SJCRH30 (cell line): ENCODE measurements at regions not wholly inside any gene's neighbourhood (a gene's known extent, or its start where the extent isn't known, plus 50 kb on each side); places are given as distances from the start of the nearest gene placed in this dataset.

Experiments used
- DNase-seq, 2 experiments: peaks; one replicate each; pipeline ENCODE4 v3.0.0-alpha.2; 2015 to 2020
- H3K27ac ChIP-seq: fragments of 250-450 bp; sonication (Bioruptor Pico); 2 replicates; pipeline ENCODE4 v1.5.1; 2020; ENCODE audit warnings: mild to moderate bottlenecking, moderate library complexity
- H3K27me3 ChIP-seq: fragments of 250-450 bp; sonication (Bioruptor Pico); 2 replicates; pipeline ENCODE4 v1.5.1; 2020; ENCODE audit warnings: mild to moderate bottlenecking, moderate library complexity
- H3K36me3 ChIP-seq: fragments of 250-450 bp; sonication (Bioruptor Pico); 2 replicates; pipeline ENCODE4 v1.5.1; 2020; ENCODE audit warnings: mild to moderate bottlenecking, moderate library complexity
- H3K4me1 ChIP-seq: fragments of 250-450 bp; sonication (Bioruptor Pico); 2 replicates; pipeline ENCODE4 v1.5.1; 2020; ENCODE audit warnings: mild to moderate bottlenecking, moderate library complexity
- H3K4me3 ChIP-seq: fragments of 250-450 bp; sonication (Bioruptor Pico); 2 replicates; pipeline ENCODE4 v1.5.1; 2020; ENCODE audit warnings: mild to moderate bottlenecking, moderate library complexity
- H3K9me3 ChIP-seq: fragments of 250-450 bp; sonication (Bioruptor Pico); replicated peaks from 2 replicates; pipeline ENCODE4 v1.5.1; 2020; ENCODE audit warnings: mild to moderate bottlenecking, moderate library complexity

DNA sequence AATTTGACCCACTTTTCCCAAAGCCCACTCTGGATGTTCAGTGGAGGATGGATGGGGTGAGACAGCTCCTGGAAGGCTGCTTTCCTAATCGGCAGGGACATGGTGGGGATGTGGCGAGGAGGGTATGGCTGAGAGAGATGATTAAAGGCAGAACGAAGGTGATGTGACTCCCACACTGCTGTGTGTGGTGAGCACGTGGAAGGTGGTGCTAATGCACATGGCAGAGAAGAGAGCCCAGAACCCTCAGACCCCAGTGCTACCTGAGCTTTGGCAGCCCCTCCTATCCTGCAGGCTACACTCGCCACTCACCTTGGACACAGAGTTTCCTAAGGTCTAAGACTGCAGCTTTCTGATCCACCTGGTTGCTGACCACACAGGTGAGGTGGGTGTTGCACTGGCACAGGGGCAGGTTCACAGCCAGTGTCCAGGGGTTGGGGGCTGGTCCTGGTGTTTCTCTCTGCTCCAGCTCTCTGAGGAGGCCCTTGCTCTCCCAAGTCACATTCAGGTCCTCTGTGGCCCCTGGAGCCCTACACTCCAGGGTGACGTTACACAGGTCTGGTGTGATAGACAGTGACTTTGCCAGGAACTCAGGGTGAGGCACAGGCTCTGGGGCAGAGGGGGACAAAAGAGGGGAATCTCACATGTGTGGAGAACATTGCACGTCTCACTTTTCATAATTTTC is 151.4 kb upstream of the ETV3 start:
- no peaks in the 10 kb centered on the region for H3K27me3 ChIP-seq
- no peaks in the 10 kb centered on the region for H3K4me1 ChIP-seq
- no peak overlapping the region for H3K4me3 ChIP-seq
- no peaks in the 10 kb centered on the region for H3K9me3 ChIP-seq
- no peak for DNase-seq
- no peaks in the 10 kb centered on the region for H3K36me3 ChIP-seq
- H3K27ac ChIP-seq, result no peak overlapping the region

DNA sequence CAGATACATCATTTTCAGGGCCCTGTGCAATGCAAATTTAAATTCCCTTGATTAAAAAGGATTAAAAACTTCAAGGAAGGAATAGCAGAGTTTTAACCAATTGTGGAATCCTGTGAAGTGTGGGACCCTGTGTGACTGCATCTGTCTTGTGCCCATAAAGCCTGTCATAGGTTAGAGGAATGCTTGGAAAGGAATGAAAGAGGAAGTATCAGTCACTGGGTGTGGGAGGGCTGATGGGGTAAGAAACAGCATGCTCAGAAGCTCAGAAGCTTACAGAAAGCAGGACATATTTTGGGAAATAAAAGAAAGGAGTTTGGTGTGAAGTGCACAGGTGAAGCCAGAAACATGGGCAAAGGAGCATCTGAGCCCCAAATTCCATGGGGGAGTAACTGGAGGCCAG is 150.8 kb upstream of the ETV3 start:
- H3K27ac ChIP-seq, result no peak overlapping the region
- H3K4me3 ChIP-seq, result no peak overlapping the region
- H3K4me1 ChIP-seq, result no peaks in the 10 kb centered on the region
- no peaks in the 10 kb centered on the region for H3K36me3 ChIP-seq
- no peaks in the 10 kb centered on the region for H3K9me3 ChIP-seq
- H3K27me3 ChIP-seq, result no peaks in the 10 kb centered on the region
- no peak for DNase-seq

DNA sequence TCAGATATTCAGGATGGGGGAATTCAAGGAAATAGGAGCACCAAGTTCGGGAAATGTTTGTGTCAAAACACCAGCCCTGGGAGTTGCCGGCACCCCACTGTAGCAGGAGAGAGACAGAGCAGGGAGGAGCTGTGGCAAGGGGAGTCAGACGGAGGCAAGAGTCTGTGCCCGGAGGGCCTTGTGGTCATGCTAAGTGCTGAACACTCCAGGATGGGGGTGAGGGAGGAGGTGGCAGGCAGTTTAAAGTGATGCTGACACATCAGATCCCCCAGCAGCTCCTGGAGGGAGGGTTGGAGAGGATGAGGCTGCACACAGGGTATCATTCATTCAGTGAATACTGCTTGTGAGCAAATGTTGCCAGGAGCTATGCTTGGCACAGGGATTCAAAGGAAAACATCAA is 150.3 kb upstream of the ETV3 start:
- Histone ChIP-seq H3K27ac (no peak overlapping the region), H3K36me3 (no peaks in the 10 kb centered on the region), H3K4me1 (no peaks in the 10 kb centered on the region), H3K4me3 (no peak overlapping the region), H3K27me3 (no peaks in the 10 kb centered on the region), H3K9me3 (no peaks in the 10 kb centered on the region)
- no peak for DNase-seq

DNA sequence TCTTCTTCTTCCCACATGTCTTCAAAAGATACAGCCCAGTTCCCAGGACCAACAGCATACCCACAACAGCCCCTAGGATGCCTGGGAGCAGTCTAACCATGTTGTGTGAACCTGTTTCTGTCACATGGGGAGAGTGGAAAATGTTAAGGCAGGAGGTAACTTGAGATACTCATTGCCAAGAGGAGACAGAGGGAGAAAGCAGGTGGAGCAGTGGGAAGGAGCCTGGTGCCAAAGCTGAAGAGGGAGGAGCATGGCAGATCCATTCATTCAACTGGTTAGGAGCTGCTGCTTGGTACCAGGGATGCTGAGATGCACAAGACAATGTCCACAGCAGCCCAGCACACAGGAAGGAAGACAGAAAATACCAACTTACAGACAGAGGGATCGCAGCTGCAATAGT is 149.8 kb upstream of the ETV3 start:
- H3K27ac ChIP-seq, result no peak overlapping the region
- no peaks in the 10 kb centered on the region for H3K27me3 ChIP-seq
- no peak overlapping the region for H3K4me3 ChIP-seq
- no peaks in the 10 kb centered on the region for H3K4me1 ChIP-seq
- DNase-seq, result no peak
- no peaks in the 10 kb centered on the region for H3K36me3 ChIP-seq
- no peaks in the 10 kb centered on the region for H3K9me3 ChIP-seq

DNA sequence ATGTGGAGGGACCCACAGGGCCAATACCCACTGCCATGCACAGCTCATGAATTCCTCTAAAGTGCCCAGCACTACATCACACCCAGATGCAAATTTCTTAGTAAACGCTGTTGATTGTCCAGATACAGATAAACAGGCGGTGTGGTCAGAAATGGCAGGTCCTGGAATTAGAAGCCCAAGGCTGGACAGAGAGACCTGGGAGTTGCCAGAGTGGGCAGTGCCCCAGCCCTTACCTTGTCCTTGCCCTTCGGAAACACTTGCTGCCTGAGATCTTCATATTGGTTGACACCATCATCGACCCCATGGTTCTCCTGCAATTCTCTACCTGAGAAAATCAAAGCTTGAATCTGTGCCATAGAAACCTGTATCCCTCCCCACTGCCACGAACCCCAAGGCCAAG is 149.3 kb upstream of the ETV3 start:
- no peaks in the 10 kb centered on the region for H3K4me1 ChIP-seq
- no peak for DNase-seq
- no peaks in the 10 kb centered on the region for H3K27me3 ChIP-seq
- H3K9me3 ChIP-seq, result no peaks in the 10 kb centered on the region
- H3K36me3 ChIP-seq, result no peaks in the 10 kb centered on the region
- H3K27ac ChIP-seq, result no peak overlapping the region
- no peak overlapping the region for H3K4me3 ChIP-seq

DNA sequence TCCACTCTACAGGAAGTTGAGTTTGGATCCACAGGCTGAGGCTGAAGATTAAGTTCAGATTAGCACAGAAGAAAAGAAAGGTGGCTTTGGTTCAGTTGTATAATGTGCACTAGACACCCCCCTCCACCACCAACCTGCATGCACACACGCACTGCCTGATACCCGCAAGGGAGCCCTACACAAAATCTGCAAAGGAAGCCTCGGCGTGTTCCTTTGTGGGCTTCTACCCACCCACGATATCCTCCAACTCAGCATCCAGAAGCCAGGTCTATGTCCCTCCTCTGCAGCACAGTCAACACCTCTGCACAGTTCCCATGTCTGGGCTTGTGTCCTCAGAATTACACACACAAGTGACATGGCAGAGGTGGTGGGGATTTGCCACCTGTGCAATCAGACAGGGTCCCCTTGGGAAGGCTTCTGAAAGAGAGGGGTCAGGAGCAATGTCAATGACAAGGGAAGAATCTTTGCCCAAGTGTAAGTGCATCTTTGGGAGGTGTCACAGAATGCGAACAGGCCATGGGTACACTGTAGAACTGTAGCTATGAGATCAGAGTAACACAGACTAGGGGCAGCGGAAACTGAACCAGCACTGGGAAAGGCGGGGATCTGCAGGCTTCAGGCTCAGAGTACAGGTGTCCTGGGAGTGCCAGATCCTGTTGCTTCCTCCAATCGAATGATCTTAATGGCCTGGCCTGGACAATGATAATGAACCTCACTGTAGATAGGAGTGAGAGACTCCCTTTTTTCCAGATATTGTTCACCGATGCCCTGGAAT is 148.6 kb upstream of the ETV3 start:
- no peaks in the 10 kb centered on the region for H3K9me3 ChIP-seq
- H3K4me3 ChIP-seq, result no peak overlapping the region
- no peaks in the 10 kb centered on the region for H3K4me1 ChIP-seq
- H3K27me3 ChIP-seq, result no peaks in the 10 kb centered on the region
- no peak overlapping the region for H3K27ac ChIP-seq
- H3K36me3 ChIP-seq, result no peaks in the 10 kb centered on the region
- no peak for DNase-seq

DNA sequence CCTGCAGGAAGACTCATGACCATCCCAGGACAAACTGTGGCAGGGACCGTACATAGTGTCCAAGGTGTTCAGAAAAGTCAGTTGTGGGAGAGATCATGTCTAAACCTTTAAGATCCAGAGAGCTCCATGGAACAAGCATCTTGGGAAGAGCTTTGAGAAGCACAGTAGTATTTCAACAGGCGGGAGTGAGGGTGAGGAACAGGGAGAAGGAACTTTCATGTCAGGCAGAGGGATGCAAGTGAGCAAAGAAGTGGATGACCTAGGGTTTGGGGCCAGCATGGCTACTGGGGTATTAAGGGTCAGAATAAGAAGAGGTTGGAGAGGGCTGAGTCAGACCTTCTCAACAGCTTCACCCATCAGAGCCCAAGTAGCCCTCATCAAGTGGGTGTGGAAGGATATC is 147.9 kb upstream of the ETV3 start:
- Histone ChIP-seq H3K36me3 (no peaks in the 10 kb centered on the region), H3K4me3 (no peak overlapping the region), H3K27me3 (no peaks in the 10 kb centered on the region), H3K9me3 (no peaks in the 10 kb centered on the region), H3K4me1 (no peaks in the 10 kb centered on the region), H3K27ac (no peak overlapping the region)
- DNase-seq, result no peak

DNA sequence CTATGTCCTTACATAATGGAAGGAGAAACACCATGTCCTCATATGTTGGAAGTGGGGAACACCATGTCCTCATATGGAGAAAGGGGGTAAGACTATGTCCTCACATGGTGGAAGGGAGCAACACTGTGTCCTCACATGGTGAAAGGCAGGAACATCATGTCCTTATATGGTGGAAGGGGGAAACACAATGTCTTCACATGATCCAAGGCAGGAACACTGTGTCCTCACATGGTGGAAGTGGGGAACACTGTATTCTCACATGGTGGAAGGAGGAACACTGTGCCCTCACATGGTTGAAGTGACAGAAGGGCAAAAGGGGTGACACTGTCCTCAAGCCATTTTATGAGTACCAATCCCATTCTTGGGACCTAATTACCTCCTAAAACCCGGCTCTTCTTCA is 146.3 kb upstream of the ETV3 start:
- Histone ChIP-seq H3K4me3 (no peak overlapping the region), H3K36me3 (no peaks in the 10 kb centered on the region), H3K27me3 (no peaks in the 10 kb centered on the region), H3K9me3 (no peaks in the 10 kb centered on the region), H3K27ac (no peak overlapping the region), H3K4me1 (no peaks in the 10 kb centered on the region)
- no peak for DNase-seq

DNA sequence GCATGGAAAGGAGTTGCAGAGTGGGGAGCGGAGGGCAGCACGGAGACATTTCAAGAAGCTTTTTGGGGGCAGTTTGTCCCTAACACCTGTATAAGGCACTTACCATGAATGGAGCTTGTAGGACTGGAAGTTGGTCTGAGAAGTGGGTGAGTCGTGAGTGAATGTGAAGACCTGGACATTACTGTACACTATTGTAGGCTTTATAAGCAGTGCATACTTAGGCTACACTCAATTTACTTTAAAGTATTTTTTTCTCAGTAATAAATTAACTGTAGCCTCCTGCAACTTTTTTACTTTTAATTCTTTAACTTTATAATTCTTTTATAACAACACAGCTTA is 141.6 kb upstream of the ETV3 start:
- H3K4me1 ChIP-seq, result no peaks in the 10 kb centered on the region
- no peak overlapping the region for H3K27ac ChIP-seq
- no peaks in the 10 kb centered on the region for H3K9me3 ChIP-seq
- H3K36me3 ChIP-seq, result no peaks in the 10 kb centered on the region
- H3K4me3 ChIP-seq, result no peak overlapping the region
- DNase-seq, result no peak
- H3K27me3 ChIP-seq, result no peaks in the 10 kb centered on the region

DNA sequence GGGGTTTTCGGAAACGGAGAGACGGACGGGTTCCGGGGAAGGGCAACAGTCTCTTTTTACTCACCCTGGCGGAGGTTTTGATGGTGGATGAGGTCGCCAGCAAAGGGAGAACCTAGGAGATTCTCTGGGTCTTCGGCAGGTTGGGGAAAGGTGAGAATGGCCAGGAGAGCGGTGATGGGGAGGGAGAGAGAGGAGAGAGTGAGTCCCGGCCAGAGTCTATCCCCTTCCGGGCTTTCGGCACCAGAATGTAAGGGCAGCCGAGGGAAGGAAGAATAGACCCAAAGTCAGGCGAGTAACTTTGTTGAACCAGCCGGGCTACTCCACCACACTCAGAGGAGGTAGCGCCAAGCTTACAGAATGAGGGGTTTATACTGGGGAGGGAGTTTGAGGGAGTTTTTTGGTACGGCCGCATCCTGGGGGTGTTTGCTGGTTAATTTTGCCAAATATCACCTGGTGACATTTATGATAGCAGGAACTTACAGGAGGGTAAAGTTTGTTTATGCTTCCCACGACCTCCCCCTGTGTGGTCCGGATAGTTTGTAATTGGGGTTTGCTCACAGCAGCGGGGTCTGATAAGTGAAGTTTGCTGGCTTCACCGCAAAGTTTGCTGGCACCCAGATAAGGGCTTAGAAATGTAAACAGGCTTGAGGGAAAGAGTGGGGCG is 141.1 kb upstream of the ETV3 start:
- no peaks in the 10 kb centered on the region for H3K27me3 ChIP-seq
- no peak overlapping the region for H3K4me3 ChIP-seq
- H3K4me1 ChIP-seq, result no peaks in the 10 kb centered on the region
- DNase-seq, result peak; percentile 42 to 47
- H3K9me3 ChIP-seq, result no peaks in the 10 kb centered on the region
- no peaks in the 10 kb centered on the region for H3K36me3 ChIP-seq
- H3K27ac ChIP-seq, result no peak overlapping the region

DNA sequence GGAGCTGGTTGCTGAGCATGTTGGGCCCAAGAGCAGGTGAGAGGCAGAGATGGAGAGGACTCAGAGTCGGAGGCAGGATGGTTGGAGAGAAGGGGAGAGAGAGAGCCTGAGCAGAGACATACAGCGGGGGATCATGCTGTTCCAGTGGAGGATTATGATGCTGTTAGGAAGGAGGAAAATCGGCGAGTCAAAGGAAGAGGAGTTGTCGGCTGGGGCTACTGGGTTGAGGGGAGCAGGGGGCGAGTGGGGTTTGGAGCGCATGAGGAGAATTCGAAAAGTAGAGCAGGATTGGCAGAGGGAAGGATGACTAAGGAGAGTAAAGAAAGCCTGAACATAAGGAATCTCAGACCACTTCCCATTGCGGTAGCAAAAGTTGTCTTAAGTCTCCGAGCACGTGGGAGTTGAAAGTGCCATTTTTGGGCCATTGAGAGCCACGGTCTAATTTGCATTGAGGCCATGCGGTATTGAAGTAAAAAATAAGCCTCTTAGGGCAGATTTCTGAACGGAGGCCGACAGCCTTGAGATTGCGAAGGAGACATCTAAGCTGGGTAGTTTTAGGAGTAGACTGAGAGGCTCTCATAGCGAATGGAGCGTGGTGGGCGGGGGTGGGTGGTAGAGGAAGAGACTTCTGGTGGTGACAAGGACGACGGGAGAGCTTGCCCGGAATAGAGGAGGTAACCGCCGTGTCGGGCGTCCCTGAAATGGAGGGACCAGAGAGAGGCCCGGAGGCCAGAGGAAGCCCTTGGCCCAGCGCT is 140.4 kb upstream of the ETV3 start:
- Histone ChIP-seq H3K9me3 (no peaks in the 10 kb centered on the region), H3K4me3 (no peak overlapping the region), H3K27ac (no peak overlapping the region)

DNA sequence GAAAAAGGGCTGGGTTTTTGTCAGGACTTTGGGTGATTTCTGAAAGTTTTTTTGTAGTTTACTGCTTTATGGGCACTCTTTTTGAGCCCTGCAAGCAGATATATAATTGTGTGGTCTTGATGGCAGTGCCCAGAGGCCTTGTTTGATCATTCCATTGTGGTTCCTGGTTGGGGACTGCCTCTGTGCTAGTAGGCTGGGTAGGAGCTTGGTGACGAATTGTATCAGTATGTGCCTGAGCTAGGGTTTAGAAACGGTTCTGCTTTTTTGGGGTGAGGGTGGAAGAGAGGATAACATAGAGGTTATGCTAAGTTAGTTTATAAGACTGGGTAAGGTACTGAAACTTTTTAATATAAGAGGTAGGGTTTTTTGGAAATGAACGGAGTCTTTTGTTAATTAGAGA is 139.7 kb upstream of the ETV3 start:
- no peaks in the 10 kb centered on the region for H3K27me3 ChIP-seq
- no peak for DNase-seq
- no peak overlapping the region for H3K27ac ChIP-seq
- H3K9me3 ChIP-seq, result no peaks in the 10 kb centered on the region
- no peak overlapping the region for H3K4me3 ChIP-seq
- H3K4me1 ChIP-seq, result no peaks in the 10 kb centered on the region; the same call in 1 of the 2 replicates
- no peaks in the 10 kb centered on the region for H3K36me3 ChIP-seq

More for the DNA sequence above, 140.4 kb upstream of the ETV3 start:
- H3K36me3 ChIP-seq, result no peaks in the 10 kb centered on the region
- no peaks in the 10 kb centered on the region for H3K4me1 ChIP-seq
- H3K27me3 ChIP-seq, result no peaks in the 10 kb centered on the region
- no peak for DNase-seq

DNA sequence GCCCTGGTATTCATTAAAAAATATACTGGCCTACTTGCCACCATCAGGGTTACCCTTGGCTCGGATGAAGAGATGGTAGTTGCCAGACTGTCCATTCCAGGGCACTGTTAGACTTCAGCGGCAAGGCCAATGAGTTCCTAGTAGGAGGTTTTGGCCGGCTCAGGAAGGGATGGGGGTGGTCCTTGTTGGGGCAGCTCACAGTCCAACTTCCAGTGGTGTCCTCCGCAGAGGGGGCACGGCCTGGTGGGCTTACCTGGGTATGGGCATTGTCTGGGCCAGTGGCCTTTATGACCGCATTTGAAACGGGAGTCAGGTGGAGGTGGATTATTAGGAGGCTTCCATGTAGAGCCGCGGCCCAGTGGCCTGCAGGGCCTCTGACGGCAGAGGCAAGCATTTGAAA is 139.1 kb upstream of the ETV3 start:
- Histone ChIP-seq H3K36me3 (no peaks in the 10 kb centered on the region), H3K4me1 (no peaks in the 10 kb centered on the region; the same call in 1 of the 2 replicates), H3K9me3 (no peaks in the 10 kb centered on the region), H3K27me3 (no peaks in the 10 kb centered on the region), H3K4me3 (no peak overlapping the region), H3K27ac (no peak overlapping the region)
- no peak for DNase-seq

DNA sequence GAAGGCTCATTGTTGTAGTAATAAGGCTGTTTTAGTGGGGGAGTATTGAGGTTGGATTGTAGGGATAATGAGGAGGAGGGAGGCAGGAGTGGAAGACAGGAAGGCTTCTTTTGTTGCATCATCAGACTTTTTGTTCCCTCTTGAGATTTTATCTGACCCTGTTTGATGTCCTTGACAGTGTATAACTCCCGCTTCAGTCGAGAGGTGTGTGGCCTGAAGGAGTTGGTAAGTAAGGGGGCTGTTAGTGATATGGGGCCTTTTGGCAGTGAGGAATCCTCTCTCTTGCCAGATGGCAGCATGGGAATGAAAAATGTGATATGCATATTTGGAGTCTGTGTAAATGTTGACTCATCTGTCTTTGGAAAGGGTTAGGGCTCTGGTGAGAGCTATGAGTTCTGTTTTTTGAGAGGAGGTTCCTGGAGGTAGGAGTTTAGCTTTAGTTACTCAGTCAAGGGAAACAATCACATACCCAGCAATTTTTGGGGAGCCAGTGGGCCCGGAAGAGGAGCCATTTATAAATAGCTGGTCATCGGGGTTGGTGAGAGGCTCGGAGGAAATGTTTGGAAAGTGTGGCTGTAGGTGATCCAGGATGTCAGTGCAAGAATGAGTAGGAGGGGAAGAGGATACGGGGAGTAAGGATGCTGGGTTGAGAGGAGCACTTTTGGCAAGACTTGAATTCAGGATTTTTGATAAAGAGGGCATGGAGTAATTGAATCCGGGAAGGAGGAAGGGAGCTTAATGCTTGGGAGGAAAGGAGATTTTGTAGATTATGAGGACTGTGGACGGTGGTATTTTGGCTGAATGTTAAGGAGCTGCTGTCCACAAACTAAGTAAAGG is 136.7 kb upstream of the ETV3 start:
- H3K4me3 ChIP-seq, result no peak overlapping the region

More for the DNA sequence above, 136.7 kb upstream of the ETV3 start:
- no peaks in the 10 kb centered on the region; the same call in 1 of the 2 replicates for H3K4me1 ChIP-seq
- H3K27ac ChIP-seq, result no peak overlapping the region
- H3K36me3 ChIP-seq, result no peaks in the 10 kb centered on the region
- no peaks in the 10 kb centered on the region for H3K27me3 ChIP-seq
- peak in 1 of 2 experiments; percentile 6 for DNase-seq
- no peaks in the 10 kb centered on the region for H3K9me3 ChIP-seq
